Activated naive CD4-positive, alpha-beta T cell treated with anti-CD3 and anti-CD28 coated beads for 36 hours (primary cell): ENCODE measurements at regions not wholly inside any gene's neighbourhood (a gene's known extent, or its start where the extent isn't known, plus 50 kb on each side); places are given as distances from the start of the nearest gene placed in this dataset.
"Not testable (repeated sequence)": the region's sequence is repeated elsewhere in the genome, so short reads cannot be mapped to it uniquely, and the experiment has no call there.

Experiments used
- CTCF ChIA-PET: fragments of 350-600 bp; sonication (Branson Sonifier 250); formaldehyde crosslinking; loops from one replicate; lab custom pipeline; 2021; ENCODE audit warnings: antibody characterized with exemption; lab: Charles Lee
- DNase-seq: peaks from one replicate; pipeline ENCODE4 v3.0.0-alpha.2; 2020
- H3K27ac Mint-ChIP-seq: one replicate; pipeline ENCODE4 v1.8.0; 2021; ENCODE audit warnings: mild to moderate bottlenecking, mixed read lengths
- H3K27me3 Mint-ChIP-seq: one replicate; pipeline ENCODE4 v1.8.0; 2021; ENCODE audit warnings: low read depth, mixed read lengths
- H3K36me3 Mint-ChIP-seq: one replicate; pipeline ENCODE4 v1.8.0; 2021; ENCODE audit warnings: low read depth, mixed read lengths
- H3K4me1 Mint-ChIP-seq: one replicate; pipeline ENCODE4 v1.8.0; 2021; ENCODE audit warnings: low read depth, mixed read lengths
- H3K4me3 Mint-ChIP-seq: one replicate; pipeline ENCODE4 v1.8.0; 2021; ENCODE audit warnings: mild to moderate bottlenecking, moderate library complexity, mixed read lengths
- H3K9me3 Mint-ChIP-seq: one replicate; pipeline ENCODE4 v1.8.0; 2021; ENCODE audit warnings: mixed read lengths
- intact Hi-C: fragments of 100-400 bp; cut with micrococcal nuclease; formaldehyde crosslinking; loops from one replicate; pipeline ENCODE4 v1.15.1; 2023

- no peak for DNase-seq
- Mint-ChIP-seq H3K27me3 (no peaks in the 10 kb centered on the region), H3K4me1 (no peaks in the 10 kb centered on the region), H3K36me3 (no peaks in the 10 kb centered on the region), H3K9me3 (no peaks in the 10 kb centered on the region), H3K4me3 (no peak overlapping the region), H3K27ac (no peak overlapping the region)
- intact Hi-C loops = no loop called here
- CTCF ChIA-PET = no interaction called here
Measured at GRCh38 chr3:95343767-95344166, 1280.9 kb downstream of the NSUN3 start.

DNA sequence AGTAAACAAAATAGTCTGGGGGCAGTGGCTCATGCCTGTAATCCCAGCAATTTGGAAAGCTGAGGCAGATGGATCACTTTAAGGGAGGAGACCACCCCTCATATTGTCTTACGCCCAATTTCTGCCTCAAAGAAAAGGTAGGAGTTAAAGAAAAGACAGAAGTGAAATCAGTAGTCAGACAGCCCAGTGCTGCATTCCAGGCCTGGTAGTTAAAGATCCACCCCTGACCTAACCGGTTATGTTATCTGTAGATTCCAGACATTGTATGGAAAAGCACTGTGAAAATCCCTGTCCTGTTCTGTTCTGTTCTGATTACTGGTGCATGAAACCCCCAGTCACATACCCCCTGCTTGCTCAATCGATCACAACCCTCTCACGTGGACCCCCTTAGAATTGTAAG, 1285.1 kb downstream of the NSUN3 start:
- H3K4me3 Mint-ChIP-seq, H3K27me3 Mint-ChIP-seq, H3K9me3 Mint-ChIP-seq, intact Hi-C loops, CTCF ChIA-PET, H3K27ac Mint-ChIP-seq, H3K36me3 Mint-ChIP-seq, DNase-seq, H3K4me1 Mint-ChIP-seq: not testable (repeated sequence)

DNA sequence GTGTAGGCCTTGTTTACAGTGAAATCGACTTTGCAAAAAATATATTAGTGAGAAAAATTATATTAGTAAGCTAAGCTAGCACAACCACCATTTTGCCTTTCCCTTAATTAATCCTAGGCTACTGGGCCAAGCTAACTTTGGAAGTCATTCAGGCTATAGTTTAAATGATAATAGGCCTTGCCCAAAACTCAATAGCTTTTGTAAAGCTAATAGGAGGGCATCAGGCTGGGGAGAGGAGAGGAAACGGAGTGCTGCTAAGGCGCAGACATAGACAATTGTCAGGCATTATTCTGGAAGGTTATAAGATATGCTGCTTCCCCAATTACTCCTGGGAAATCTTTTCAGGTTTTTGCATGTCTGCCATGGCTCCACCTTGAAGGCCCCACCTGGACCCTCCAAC, 1286.0 kb downstream of the NSUN3 start:
- intact Hi-C loops = no loop called here
- CTCF ChIA-PET = no interaction called here
- no peaks in the 10 kb centered on the region for H3K4me1 Mint-ChIP-seq
- H3K4me3 Mint-ChIP-seq = no peak overlapping the region
- no peak for DNase-seq
- H3K9me3 Mint-ChIP-seq = no peaks in the 10 kb centered on the region
- no peaks in the 10 kb centered on the region for H3K36me3 Mint-ChIP-seq
- no peaks in the 10 kb centered on the region for H3K27me3 Mint-ChIP-seq
- no peak overlapping the region for H3K27ac Mint-ChIP-seq

- Mint-ChIP-seq H3K4me1 (no peaks in the 10 kb centered on the region), H3K27ac (no peak overlapping the region), H3K36me3 (no peaks in the 10 kb centered on the region), H3K27me3 (no peaks in the 10 kb centered on the region), H3K9me3 (no peaks in the 10 kb centered on the region), H3K4me3 (no peak overlapping the region)
- no peak for DNase-seq
- intact Hi-C loops = no loop called here
- CTCF ChIA-PET = no interaction called here
Measured at GRCh38 chr3:95350049-95350448, 1287.2 kb downstream of the NSUN3 start.

- H3K27me3 Mint-ChIP-seq = no peaks in the 10 kb centered on the region
- H3K9me3 Mint-ChIP-seq = no peaks in the 10 kb centered on the region
- no peak overlapping the region for H3K27ac Mint-ChIP-seq
- CTCF ChIA-PET = interaction anchor here (0.6 to 0.7 kb wide), 2 partner anchors 85 to 127 kb away, joined by 4 to 5 read pairs; no protein-coding TSS in a partner anchor
- H3K4me3 Mint-ChIP-seq = no peak overlapping the region
- DNase-seq = no peak
- intact Hi-C loops = no loop called here
- H3K4me1 Mint-ChIP-seq = no peaks in the 10 kb centered on the region
- no peaks in the 10 kb centered on the region for H3K36me3 Mint-ChIP-seq
Measured at GRCh38 chr3:95351158-95351557, 1288.3 kb downstream of the NSUN3 start.

DNA sequence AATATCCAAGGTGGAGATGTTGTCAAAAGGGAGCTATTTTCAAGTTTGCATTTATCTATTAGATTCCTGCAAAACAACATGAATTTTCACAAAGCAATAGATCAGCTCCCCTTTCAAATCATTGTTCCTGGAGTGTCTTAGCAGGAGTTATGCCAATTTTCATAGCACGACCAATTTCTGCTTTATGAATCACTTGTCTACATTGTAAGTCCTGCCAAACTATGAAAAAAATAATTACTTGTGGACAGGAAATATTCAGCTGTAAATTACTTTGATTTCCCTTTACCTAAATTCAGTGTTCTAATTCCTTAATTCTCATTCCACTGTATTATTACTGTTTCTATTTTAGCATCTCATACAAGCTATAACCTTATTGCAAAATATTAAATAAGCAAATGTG, 1289.6 kb downstream of the NSUN3 start:
- Mint-ChIP-seq H3K4me1 (no peaks in the 10 kb centered on the region), H3K36me3 (no peaks in the 10 kb centered on the region), H3K27me3 (no peaks in the 10 kb centered on the region), H3K4me3 (no peak overlapping the region), H3K9me3 (no peaks in the 10 kb centered on the region), H3K27ac (no peak overlapping the region)
- CTCF ChIA-PET = no interaction called here
- no peak for DNase-seq
- intact Hi-C loops = no loop called here

DNA sequence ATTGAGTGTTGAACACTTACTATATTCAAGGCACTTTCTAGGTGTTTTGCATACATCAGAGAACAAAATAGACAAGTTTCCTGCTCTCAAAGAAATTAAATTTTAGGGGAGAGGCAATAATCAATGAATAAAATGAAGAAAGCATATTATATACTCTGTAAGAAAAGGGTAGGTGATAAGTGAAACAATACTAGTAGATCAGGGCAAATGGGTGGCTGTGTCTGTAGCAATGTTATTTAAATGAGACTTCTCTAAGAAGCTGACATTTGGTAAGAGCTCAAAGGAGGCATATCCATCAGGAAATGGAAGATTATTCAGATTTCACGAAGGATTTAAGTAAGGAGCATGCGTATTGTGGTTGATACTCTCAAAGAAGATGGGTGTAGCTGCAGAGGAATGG, 1291.6 kb downstream of the NSUN3 start:
- no peak overlapping the region for H3K4me3 Mint-ChIP-seq
- intact Hi-C loops = no loop called here
- H3K9me3 Mint-ChIP-seq = peaks cover 2% of the 10 kb centered on the region
- no peaks in the 10 kb centered on the region for H3K4me1 Mint-ChIP-seq
- H3K36me3 Mint-ChIP-seq = no peaks in the 10 kb centered on the region
- no peak overlapping the region for H3K27ac Mint-ChIP-seq
- no peaks in the 10 kb centered on the region for H3K27me3 Mint-ChIP-seq
- no peak for DNase-seq
- CTCF ChIA-PET = no interaction called here

DNA sequence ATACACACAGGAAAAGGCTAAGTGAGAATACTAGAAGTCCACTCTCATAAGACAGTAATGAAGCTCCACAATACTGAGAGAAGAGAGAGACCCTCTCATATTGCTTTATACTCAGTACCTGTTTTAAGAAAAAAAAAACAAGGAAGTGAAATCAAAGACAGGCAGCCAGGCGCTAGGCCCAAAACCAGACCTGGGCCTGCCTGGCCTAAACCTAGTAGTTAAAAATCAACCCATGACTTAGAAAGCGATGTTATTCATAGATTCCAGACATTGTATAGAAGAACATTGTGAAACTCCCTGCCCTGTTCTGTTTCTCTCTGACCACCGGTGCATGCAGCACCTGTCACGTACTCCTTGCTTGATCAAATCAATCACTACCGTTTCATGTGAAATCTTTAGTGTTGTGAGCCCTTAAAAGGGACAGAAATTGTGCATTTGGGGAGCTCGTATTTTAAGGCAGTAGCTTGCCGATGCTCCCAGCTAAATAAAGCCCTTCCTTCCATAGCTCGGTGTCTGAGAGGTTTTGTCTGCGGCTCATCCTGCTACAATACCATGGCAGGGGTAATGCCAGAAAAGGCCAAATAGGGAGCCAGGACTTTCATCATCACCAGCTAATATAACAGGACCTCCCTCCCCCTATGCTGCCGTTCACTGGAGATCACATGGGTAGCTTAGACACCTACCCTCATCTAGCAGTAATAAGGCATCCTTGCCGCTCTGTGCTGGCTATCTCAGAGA, 1294.1 kb downstream of the NSUN3 start:
- Mint-ChIP-seq H3K4me1 (no peaks in the 10 kb centered on the region), H3K27ac (no peak overlapping the region), H3K9me3 (peaks cover 4% of the 10 kb centered on the region), H3K36me3 (no peaks in the 10 kb centered on the region), H3K27me3 (no peaks in the 10 kb centered on the region), H3K4me3 (no peak overlapping the region)
- intact Hi-C loops = no loop called here
- DNase-seq = no peak
- CTCF ChIA-PET = no interaction called here

DNA sequence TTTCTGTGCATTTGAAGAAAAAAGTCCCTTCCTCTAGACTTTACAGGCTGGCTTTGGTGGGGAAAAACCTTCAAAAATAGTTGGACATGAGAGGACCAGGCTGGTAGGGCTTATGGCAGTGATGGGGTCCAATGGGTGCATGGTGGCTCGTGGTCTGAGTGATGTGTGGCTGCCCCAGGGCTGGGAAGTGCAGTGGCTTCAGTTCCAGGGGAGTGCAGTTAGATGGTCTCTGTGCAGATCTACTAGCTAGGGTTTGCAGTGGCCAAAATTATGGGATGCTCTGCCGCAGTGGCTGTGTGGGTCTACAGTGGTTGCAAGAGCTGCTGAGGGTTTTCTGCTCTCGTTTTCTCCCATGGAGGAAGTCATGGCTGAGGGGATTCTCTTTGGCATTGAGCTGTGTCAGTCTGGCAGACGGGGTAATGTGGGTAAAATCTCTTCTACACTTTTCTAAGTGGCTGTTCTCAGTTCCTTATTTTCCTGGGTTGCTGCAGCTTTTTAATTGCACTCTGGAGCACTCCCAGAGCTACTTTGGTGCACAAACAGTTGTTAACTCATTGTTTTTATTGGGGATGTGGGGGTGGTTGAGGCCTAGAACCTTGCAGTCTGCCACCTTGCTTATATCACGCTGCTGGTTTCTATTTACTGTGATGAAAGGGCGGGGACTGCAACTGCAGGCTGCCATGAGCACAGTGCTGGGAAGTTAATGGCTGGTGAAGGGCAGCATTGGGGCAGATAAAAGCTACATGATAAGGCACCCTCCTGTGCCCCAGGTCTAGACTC, 1324.6 kb downstream of the NSUN3 start:
- DNase-seq = no peak
- Mint-ChIP-seq H3K27me3 (no peaks in the 10 kb centered on the region), H3K9me3 (peaks cover 9% of the 10 kb centered on the region), H3K4me1 (no peaks in the 10 kb centered on the region), H3K4me3 (no peak overlapping the region), H3K36me3 (no peaks in the 10 kb centered on the region), H3K27ac (no peak overlapping the region)
- CTCF ChIA-PET = interaction anchor here (0.9 kb wide), 1 partner anchor 14 kb away, joined by 4 read pairs; no protein-coding TSS in a partner anchor
- intact Hi-C loops = no loop called here

DNA sequence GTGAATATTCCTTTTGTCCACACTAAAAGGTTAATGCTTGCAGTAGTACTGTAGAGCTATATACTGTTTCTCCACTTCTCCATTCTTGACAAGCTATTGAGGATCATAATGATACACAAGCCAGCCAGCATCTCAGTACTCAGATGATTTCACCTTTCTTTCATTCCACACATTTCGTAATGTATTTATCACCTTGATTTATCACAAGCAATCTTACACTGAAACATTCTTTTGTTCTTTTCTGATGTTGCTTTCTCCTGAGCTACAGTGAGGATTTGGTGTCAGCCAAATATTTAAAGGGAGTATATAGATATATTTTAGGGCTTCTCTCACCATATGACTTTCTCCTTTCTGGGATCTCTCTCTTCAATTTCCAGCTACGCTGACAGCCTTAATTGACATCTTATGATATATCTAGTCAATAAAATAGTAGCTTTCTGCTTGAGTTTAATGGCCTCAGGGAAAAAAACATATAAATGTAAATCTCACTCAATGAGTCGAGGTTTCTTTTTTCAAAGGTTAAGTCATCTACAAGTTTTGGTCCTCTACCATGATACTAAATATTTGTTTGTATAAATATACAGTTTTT, 1327.0 kb downstream of the NSUN3 start:
- H3K4me1 Mint-ChIP-seq = no peaks in the 10 kb centered on the region
- H3K9me3 Mint-ChIP-seq = peaks cover 9% of the 10 kb centered on the region
- DNase-seq = no peak
- no peak overlapping the region for H3K27ac Mint-ChIP-seq
- no peaks in the 10 kb centered on the region for H3K27me3 Mint-ChIP-seq
- CTCF ChIA-PET = interaction anchor here (0.7 kb wide), 1 partner anchor 174 kb away, joined by 4 read pairs; no protein-coding TSS in a partner anchor
- no peaks in the 10 kb centered on the region for H3K36me3 Mint-ChIP-seq
- no peak overlapping the region for H3K4me3 Mint-ChIP-seq
- intact Hi-C loops = no loop called here

DNA sequence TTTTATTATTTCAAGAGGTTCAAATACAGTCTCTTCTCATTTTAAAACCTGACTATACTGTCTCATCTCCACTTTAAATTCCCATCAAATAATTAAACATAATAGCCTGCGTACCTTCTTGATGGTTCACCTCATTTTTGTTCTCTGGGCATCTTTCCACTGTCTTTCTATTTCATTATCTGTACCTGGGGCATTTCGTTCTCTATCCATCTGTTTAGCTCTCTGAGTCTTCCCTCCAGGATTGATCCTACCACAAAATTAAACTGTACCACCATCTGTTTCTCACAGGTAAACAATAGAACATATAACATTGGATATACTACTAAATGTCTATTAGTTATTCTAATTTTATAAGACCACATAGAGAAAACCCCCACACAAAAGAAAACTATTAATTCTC, 1331.4 kb downstream of the NSUN3 start:
- Mint-ChIP-seq H3K27me3 (no peaks in the 10 kb centered on the region), H3K27ac (no peak overlapping the region), H3K9me3 (peaks cover 6% of the 10 kb centered on the region), H3K36me3 (no peaks in the 10 kb centered on the region), H3K4me1 (no peaks in the 10 kb centered on the region), H3K4me3 (no peak overlapping the region)
- CTCF ChIA-PET = no interaction called here
- DNase-seq = no peak
- intact Hi-C loops = no loop called here

DNA sequence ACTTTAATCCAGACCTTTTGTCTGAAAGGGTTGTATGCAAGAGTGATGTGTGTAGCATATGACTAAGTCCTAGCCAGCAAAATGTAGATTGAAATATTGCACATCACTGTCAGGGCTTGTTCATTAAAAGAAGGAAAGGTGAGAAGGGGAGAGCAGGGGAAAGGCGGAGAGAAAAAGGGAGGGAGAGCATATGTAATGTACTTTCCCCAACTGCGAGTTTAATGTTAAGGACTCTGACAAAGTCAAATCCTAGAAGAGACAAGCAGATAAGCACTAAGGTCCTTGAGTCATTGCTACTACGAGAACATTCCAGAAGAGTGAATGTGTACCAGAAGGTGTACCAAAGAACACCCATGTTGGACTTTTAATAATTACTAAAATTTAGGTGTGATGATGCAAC, 1336.7 kb downstream of the NSUN3 start:
- Mint-ChIP-seq H3K27ac (no peak overlapping the region), H3K4me3 (no peak overlapping the region), H3K9me3 (peaks cover 4% of the 10 kb centered on the region), H3K36me3 (no peaks in the 10 kb centered on the region), H3K27me3 (no peaks in the 10 kb centered on the region), H3K4me1 (no peaks in the 10 kb centered on the region)
- CTCF ChIA-PET = no interaction called here
- DNase-seq = no peak
- intact Hi-C loops = no loop called here
